ENCODE measurements at regions not wholly inside any gene's neighbourhood (a gene's known extent, or its start where the extent isn't known, plus 50 kb on each side); places are given as distances from the start of the nearest gene placed in this dataset.
A peak's percentile ranks its signal among the peaks of the same experiment; 100 is the strongest.
"Not testable (repeated sequence)": the region's sequence is repeated elsewhere in the genome, so short reads cannot be mapped to it uniquely, and the experiment has no call there.

GRCh38 chr9:97248252-97248651, 59.2 kb upstream of the CCDC180 start:
- DNase-seq (ENCODE audit: low spot score); intact Hi-C loops (cut with DNase I): not testable (repeated sequence)

GRCh38 chr9:97243606-97244005, 63.9 kb upstream of the CCDC180 start:
- intact Hi-C loops (cut with DNase I): no loop called here
- DNase-seq (ENCODE audit: low spot score): no peak

GRCh38 chr9:97241430-97241829, 66.0 kb upstream of the CCDC180 start:
- intact Hi-C loops (cut with DNase I); DNase-seq (ENCODE audit: low spot score): not testable (repeated sequence)

GRCh38 chr9:97237951-97238889, 69.2 kb upstream of the CCDC180 start:
- DNase-seq (ENCODE audit: low spot score): peak; percentile 94
- intact Hi-C loops (cut with DNase I): no loop called here

GRCh38 chr9:97237311-97237786, 70.1 kb upstream of the CCDC180 start:
- no peak for DNase-seq (ENCODE audit: low spot score)
- intact Hi-C loops (cut with DNase I): no loop called here

- DNase-seq (ENCODE audit: low spot score); intact Hi-C loops (cut with DNase I): not testable (repeated sequence)
These were observed 74.5 kb upstream of the CCDC180 start for GRCh38 chr9:97233009-97233400.

GRCh38 chr9:97232060-97233008, 75.1 kb upstream of the CCDC180 start:
- DNase-seq (ENCODE audit: low spot score); intact Hi-C loops (cut with DNase I): not testable (repeated sequence)

- DNase-seq (ENCODE audit: low spot score); intact Hi-C loops (cut with DNase I): not testable (repeated sequence)
These were observed 85.1 kb upstream of the CCDC180 start for GRCh38 chr9:97222393-97222792.

GRCh38 chr9:97221478-97222355, 85.7 kb upstream of the CCDC180 start:
- intact Hi-C loops (cut with DNase I): not testable (repeated sequence)
- DNase-seq (ENCODE audit: low spot score): peak; percentile 93

- DNase-seq (ENCODE audit: low spot score): no peak
- intact Hi-C loops (cut with DNase I): no loop called here
These were observed 86.5 kb upstream of the CCDC180 start for GRCh38 chr9:97220894-97221477.

- intact Hi-C loops (cut with DNase I); DNase-seq (ENCODE audit: low spot score): not testable (repeated sequence)
These were observed 87.1 kb upstream of the CCDC180 start for GRCh38 chr9:97220396-97220795.

- intact Hi-C loops (cut with DNase I); DNase-seq (ENCODE audit: low spot score): not testable (repeated sequence)
These were observed 87.9 kb upstream of the CCDC180 start for GRCh38 chr9:97219443-97220140.

GRCh38 chr9:97215127-97215526, 92.3 kb upstream of the CCDC180 start:
- intact Hi-C loops (cut with DNase I); DNase-seq (ENCODE audit: low spot score): not testable (repeated sequence)

GRCh38 chr9:97214556-97214955, 92.9 kb upstream of the CCDC180 start:
- DNase-seq (ENCODE audit: low spot score); intact Hi-C loops (cut with DNase I): not testable (repeated sequence)

GRCh38 chr9:97199683-97200082, 107.8 kb upstream of the CCDC180 start:
- intact Hi-C loops (cut with DNase I); DNase-seq (ENCODE audit: low spot score): not testable (repeated sequence)

- intact Hi-C loops (cut with DNase I); DNase-seq (ENCODE audit: low spot score): not testable (repeated sequence)
These were observed 113.7 kb upstream of the CCDC180 start for GRCh38 chr9:97193767-97194166.

GRCh38 chr9:97188545-97188944, 118.9 kb upstream of the CCDC180 start:
- intact Hi-C loops (cut with DNase I): no loop called here
- DNase-seq (ENCODE audit: low spot score): no peak

- intact Hi-C loops (cut with DNase I); DNase-seq (ENCODE audit: low spot score): not testable (repeated sequence)
These were observed 119.8 kb upstream of the CCDC180 start for GRCh38 chr9:97187706-97188105.
